ENCODE measurements at regions not wholly inside any gene's neighbourhood (a gene's known extent, or its start where the extent isn't known, plus 50 kb on each side); places are given as distances from the start of the nearest gene placed in this dataset.

GRCh38 chr15:96089405-96090058, 241.0 kb upstream of the NR2F2 start:
- no peak overlapping the region for H3K27ac ChIP-seq (ENCODE audit: low read depth)
- no peak overlapping the region for H3K4me2 ChIP-seq
- no peaks in the 10 kb centered on the region for H3F3A ChIP-seq (replicated peaks; ENCODE audit: low read depth)
- H3K36me3 ChIP-seq (ENCODE audit: insufficient read depth) = no peaks in the 10 kb centered on the region
- no peak for TF ChIP-seq REST (IDR thresholded peaks at IDR 0.05; ENCODE audit: unreplicated experiment)
- TF ChIP-seq ETS1 (IDR thresholded peaks at IDR 0.05) = no peak
- TF ChIP-seq, protein P1, sequence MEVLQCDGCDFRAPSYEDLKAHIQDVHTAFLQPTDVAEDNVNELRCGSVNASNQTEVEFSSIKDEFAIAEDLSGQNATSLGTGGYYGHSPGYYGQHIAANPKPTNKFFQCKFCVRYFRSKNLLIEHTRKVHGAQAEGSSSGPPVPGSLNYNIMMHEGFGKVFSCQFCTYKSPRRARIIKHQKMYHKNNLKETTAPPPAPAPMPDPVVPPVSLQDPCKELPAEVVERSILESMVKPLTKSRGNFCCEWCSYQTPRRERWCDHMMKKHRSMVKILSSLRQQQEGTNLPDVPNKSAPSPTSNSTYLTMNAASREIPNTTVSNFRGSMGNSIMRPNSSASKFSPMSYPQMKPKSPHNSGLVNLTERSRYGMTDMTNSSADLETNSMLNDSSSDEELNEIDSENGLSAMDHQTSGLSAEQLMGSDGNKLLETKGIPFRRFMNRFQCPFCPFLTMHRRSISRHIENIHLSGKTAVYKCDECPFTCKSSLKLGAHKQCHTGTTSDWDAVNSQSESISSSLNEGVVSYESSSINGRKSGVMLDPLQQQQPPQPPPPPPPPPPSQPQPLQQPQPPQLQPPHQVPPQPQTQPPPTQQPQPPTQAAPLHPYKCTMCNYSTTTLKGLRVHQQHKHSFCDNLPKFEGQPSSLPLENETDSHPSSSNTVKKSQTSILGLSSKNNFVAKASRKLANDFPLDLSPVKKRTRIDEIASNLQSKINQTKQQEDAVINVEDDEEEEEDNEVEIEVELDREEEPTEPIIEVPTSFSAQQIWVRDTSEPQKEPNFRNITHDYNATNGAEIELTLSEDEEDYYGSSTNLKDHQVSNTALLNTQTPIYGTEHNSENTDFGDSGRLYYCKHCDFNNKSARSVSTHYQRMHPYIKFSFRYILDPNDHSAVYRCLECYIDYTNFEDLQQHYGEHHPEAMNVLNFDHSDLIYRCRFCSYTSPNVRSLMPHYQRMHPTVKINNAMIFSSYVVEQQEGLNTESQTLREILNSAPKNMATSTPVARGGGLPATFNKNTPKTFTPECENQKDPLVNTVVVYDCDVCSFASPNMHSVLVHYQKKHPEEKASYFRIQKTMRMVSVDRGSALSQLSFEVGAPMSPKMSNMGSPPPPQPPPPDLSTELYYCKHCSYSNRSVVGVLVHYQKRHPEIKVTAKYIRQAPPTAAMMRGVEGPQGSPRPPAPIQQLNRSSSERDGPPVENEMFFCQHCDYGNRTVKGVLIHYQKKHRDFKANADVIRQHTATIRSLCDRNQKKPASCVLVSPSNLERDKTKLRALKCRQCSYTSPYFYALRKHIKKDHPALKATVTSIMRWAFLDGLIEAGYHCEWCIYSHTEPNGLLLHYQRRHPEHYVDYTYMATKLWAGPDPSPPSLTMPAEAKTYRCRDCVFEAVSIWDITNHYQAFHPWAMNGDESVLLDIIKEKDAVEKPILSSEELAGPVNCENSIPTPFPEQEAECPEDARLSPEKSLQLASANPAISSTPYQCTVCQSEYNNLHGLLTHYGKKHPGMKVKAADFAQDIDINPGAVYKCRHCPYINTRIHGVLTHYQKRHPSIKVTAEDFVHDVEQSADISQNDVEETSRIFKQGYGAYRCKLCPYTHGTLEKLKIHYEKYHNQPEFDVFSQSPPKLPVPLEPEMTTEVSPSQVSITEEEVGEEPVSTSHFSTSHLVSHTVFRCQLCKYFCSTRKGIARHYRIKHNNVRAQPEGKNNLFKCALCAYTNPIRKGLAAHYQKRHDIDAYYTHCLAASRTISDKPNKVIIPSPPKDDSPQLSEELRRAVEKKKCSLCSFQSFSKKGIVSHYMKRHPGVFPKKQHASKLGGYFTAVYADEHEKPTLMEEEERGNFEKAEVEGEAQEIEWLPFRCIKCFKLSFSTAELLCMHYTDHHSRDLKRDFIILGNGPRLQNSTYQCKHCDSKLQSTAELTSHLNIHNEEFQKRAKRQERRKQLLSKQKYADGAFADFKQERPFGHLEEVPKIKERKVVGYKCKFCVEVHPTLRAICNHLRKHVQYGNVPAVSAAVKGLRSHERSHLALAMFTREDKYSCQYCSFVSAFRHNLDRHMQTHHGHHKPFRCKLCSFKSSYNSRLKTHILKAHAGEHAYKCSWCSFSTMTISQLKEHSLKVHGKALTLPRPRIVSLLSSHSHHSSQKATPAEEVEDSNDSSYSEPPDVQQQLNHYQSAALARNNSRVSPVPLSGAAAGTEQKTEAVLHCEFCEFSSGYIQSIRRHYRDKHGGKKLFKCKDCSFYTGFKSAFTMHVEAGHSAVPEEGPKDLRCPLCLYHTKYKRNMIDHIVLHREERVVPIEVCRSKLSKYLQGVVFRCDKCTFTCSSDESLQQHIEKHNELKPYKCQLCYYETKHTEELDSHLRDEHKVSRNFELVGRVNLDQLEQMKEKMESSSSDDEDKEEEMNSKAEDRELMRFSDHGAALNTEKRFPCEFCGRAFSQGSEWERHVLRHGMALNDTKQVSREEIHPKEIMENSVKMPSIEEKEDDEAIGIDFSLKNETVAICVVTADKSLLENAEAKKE (CRISPR knock-in tag; IDR thresholded peaks at IDR 0.05) = no peak
- TF ChIP-seq CREB1 (CRISPR knock-in tag; IDR thresholded peaks at IDR 0.05; ENCODE audit: low read depth) = no peak
- TF ChIP-seq ZNF331 (CRISPR knock-in tag; IDR thresholded peaks at IDR 0.05; ENCODE audit: low read depth) = no peak
- TF ChIP-seq EZH2 (IDR thresholded peaks at IDR 0.05; ENCODE audit: low read depth, unreplicated experiment) = no peak
- no peak for TF ChIP-seq EZH2phosphoT487 (IDR thresholded peaks at IDR 0.05; ENCODE audit: unreplicated experiment)
- TF ChIP-seq JUNB (IDR thresholded peaks at IDR 0.05; ENCODE audit: unreplicated experiment) = no peak
- no peak for TF ChIP-seq STAT1 (IDR thresholded peaks at IDR 0.05; ENCODE audit: unreplicated experiment)
- no peak for TF ChIP-seq NANOG (IDR thresholded peaks at IDR 0.05; ENCODE audit: borderline replicate concordance)
- TF ChIP-seq, protein P2, sequence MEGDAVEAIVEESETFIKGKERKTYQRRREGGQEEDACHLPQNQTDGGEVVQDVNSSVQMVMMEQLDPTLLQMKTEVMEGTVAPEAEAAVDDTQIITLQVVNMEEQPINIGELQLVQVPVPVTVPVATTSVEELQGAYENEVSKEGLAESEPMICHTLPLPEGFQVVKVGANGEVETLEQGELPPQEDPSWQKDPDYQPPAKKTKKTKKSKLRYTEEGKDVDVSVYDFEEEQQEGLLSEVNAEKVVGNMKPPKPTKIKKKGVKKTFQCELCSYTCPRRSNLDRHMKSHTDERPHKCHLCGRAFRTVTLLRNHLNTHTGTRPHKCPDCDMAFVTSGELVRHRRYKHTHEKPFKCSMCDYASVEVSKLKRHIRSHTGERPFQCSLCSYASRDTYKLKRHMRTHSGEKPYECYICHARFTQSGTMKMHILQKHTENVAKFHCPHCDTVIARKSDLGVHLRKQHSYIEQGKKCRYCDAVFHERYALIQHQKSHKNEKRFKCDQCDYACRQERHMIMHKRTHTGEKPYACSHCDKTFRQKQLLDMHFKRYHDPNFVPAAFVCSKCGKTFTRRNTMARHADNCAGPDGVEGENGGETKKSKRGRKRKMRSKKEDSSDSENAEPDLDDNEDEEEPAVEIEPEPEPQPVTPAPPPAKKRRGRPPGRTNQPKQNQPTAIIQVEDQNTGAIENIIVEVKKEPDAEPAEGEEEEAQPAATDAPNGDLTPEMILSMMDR (conservative IDR thresholded peaks at IDR 0.05; ENCODE audit: low read depth in 2 of 2) = no peak
- TF ChIP-seq POLR2AphosphoS5 (IDR thresholded peaks at IDR 0.05; ENCODE audit: low read depth) = no peak
- TF ChIP-seq ZNF114 (CRISPR knock-in tag; IDR thresholded peaks at IDR 0.05) = no peak
- H3K4me3 Mint-ChIP-seq = no peak overlapping the region
- H3K9me3 Mint-ChIP-seq = no peaks in the 10 kb centered on the region
- H3K27me3 Mint-ChIP-seq (ENCODE audit: insufficient read depth, low read depth, poor library complexity) = peaks cover 72% of the 10 kb centered on the region
- no peak overlapping the region for H2AFZ ChIP-seq
- no peaks in the 10 kb centered on the region for H4K20me1 ChIP-seq (replicated peaks; ENCODE audit: insufficient read depth)
- H3K4me1 Mint-ChIP-seq = peaks cover 28% of the 10 kb centered on the region
- no peaks in the 10 kb centered on the region for H3K79me2 ChIP-seq (replicated peaks; ENCODE audit: insufficient read depth)
- peaks cover 98% of the 10 kb centered on the region for H3K27me3 ChIP-seq (ENCODE audit: insufficient read depth)
- H3K4me1 ChIP-seq (ENCODE audit: insufficient read depth) = no peaks in the 10 kb centered on the region; the same call in 1 of the 2 replicates
- no peak overlapping the region for H3K4me3 ChIP-seq
- H3K36me3 Mint-ChIP-seq (ENCODE audit: low read depth) = no peaks in the 10 kb centered on the region
- ATAC-seq (no peak), DNase-seq (ENCODE audit: low spot score) (no peak)
- no peak overlapping the region for H3K27ac Mint-ChIP-seq
- H3K9me2 ChIP-seq (ENCODE audit: insufficient read depth) = no peaks in the 10 kb centered on the region
